ENCODE measurements at regions not wholly inside any gene's neighbourhood (a gene's known extent, or its start where the extent isn't known, plus 50 kb on each side); places are given as distances from the start of the nearest gene placed in this dataset.

DNA sequence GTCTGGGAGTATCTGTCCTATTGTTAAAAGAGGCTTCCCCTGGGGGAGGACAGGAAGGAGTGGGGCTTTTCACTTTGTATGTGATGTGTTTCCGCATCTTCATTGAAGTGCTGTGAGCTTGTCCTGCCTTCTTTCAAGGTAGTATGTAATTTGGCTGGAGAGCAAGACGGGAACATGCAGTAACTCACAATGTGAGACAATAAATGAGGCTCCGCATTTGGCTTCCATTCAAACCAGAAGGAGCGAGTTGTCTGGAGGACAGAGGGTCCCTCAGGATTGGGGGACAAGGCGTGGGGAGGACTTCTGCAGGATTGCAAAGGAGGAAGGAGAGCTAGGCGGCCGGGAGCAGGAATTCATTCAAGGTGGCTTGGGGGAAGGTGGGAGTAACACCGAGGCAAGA, 203.5 kb downstream of the RBFOX3 start:
- TF ChIP-seq, protein P1, sequence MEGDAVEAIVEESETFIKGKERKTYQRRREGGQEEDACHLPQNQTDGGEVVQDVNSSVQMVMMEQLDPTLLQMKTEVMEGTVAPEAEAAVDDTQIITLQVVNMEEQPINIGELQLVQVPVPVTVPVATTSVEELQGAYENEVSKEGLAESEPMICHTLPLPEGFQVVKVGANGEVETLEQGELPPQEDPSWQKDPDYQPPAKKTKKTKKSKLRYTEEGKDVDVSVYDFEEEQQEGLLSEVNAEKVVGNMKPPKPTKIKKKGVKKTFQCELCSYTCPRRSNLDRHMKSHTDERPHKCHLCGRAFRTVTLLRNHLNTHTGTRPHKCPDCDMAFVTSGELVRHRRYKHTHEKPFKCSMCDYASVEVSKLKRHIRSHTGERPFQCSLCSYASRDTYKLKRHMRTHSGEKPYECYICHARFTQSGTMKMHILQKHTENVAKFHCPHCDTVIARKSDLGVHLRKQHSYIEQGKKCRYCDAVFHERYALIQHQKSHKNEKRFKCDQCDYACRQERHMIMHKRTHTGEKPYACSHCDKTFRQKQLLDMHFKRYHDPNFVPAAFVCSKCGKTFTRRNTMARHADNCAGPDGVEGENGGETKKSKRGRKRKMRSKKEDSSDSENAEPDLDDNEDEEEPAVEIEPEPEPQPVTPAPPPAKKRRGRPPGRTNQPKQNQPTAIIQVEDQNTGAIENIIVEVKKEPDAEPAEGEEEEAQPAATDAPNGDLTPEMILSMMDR (conservative IDR thresholded peaks at IDR 0.05): no peak
- TF ChIP-seq ZFX (IDR thresholded peaks at IDR 0.05): no peak

Data from C4-2B (cell line).